ENCODE measurements at regions not wholly inside any gene's neighbourhood (a gene's known extent, or its start where the extent isn't known, plus 50 kb on each side); places are given as distances from the start of the nearest gene placed in this dataset.

GRCh38 chr4:10773010-10773409 is 88.4 kb upstream of the CLNK start:
- no peaks in the 10 kb centered on the region for H3K36me3 ChIP-seq (ENCODE audit: control insufficient read depth in 3 of 3, insufficient read depth in 3 of 3, low read length in 3 of 3)
- no peaks in the 10 kb centered on the region for H3K27me3 ChIP-seq (ENCODE audit: control insufficient read depth in 3 of 3, insufficient read depth in 3 of 3, low read length in 3 of 3)
- no peaks in the 10 kb centered on the region for H3K4me1 ChIP-seq (ENCODE audit: control insufficient read depth in 3 of 3, insufficient read depth in 3 of 3, low read length in 3 of 3)
- H3K4me3 ChIP-seq (ENCODE audit: low read length in 3 of 3): no peak overlapping the region
- no peak overlapping the region for H3K27ac ChIP-seq (ENCODE audit: low read depth, low read length)
- no peaks in the 10 kb centered on the region for H3K9me3 ChIP-seq (ENCODE audit: control insufficient read depth in 3 of 3, low read length in 3 of 3)
- no peak overlapping the region for H3K9ac ChIP-seq (ENCODE audit: low read depth in 1 of 3, low read length in 3 of 3)

GRCh38 chr4:10765386-10765785 is 80.8 kb upstream of the CLNK start:
- Histone ChIP-seq H3K9ac (ENCODE audit: low read depth in 1 of 3, low read length in 3 of 3) (no peak overlapping the region), H3K4me1 (ENCODE audit: control insufficient read depth in 3 of 3, insufficient read depth in 3 of 3, low read length in 3 of 3) (no peaks in the 10 kb centered on the region), H3K27me3 (ENCODE audit: control insufficient read depth in 3 of 3, insufficient read depth in 3 of 3, low read length in 3 of 3) (no peaks in the 10 kb centered on the region)

GRCh38 chr4:10762561-10762960 is 78.0 kb upstream of the CLNK start:
- Histone ChIP-seq H3K36me3 (ENCODE audit: control insufficient read depth in 3 of 3, insufficient read depth in 3 of 3, low read length in 3 of 3) (no peaks in the 10 kb centered on the region), H3K9ac (ENCODE audit: low read depth in 1 of 3, low read length in 3 of 3) (no peak overlapping the region), H3K9me3 (ENCODE audit: control insufficient read depth in 3 of 3, low read length in 3 of 3) (no peaks in the 10 kb centered on the region), H3K27ac (ENCODE audit: low read depth, low read length) (no peak overlapping the region), H3K4me3 (ENCODE audit: low read length in 3 of 3) (no peak overlapping the region), H3K27me3 (ENCODE audit: control insufficient read depth in 3 of 3, insufficient read depth in 3 of 3, low read length in 3 of 3) (no peaks in the 10 kb centered on the region), H3K4me1 (ENCODE audit: control insufficient read depth in 3 of 3, insufficient read depth in 3 of 3, low read length in 3 of 3) (no peaks in the 10 kb centered on the region)

More at GRCh38 chr4:10765386-10765785, 80.8 kb upstream of the CLNK start:
- no peaks in the 10 kb centered on the region for H3K36me3 ChIP-seq (ENCODE audit: control insufficient read depth in 3 of 3, insufficient read depth in 3 of 3, low read length in 3 of 3)
- no peak overlapping the region for H3K4me3 ChIP-seq (ENCODE audit: low read length in 3 of 3)
- no peak overlapping the region for H3K27ac ChIP-seq (ENCODE audit: low read depth, low read length)
- H3K9me3 ChIP-seq (ENCODE audit: control insufficient read depth in 3 of 3, low read length in 3 of 3): no peaks in the 10 kb centered on the region

GRCh38 chr4:10761903-10762302 is 77.3 kb upstream of the CLNK start:
- H3K27me3 ChIP-seq (ENCODE audit: control insufficient read depth in 3 of 3, insufficient read depth in 3 of 3, low read length in 3 of 3): no peaks in the 10 kb centered on the region
- no peaks in the 10 kb centered on the region for H3K4me1 ChIP-seq (ENCODE audit: control insufficient read depth in 3 of 3, insufficient read depth in 3 of 3, low read length in 3 of 3)
- no peaks in the 10 kb centered on the region for H3K9me3 ChIP-seq (ENCODE audit: control insufficient read depth in 3 of 3, low read length in 3 of 3)
- H3K36me3 ChIP-seq (ENCODE audit: control insufficient read depth in 3 of 3, insufficient read depth in 3 of 3, low read length in 3 of 3): no peaks in the 10 kb centered on the region
- H3K4me3 ChIP-seq (ENCODE audit: low read length in 3 of 3): no peak overlapping the region
- no peak overlapping the region for H3K27ac ChIP-seq (ENCODE audit: low read depth, low read length)
- no peak overlapping the region for H3K9ac ChIP-seq (ENCODE audit: low read depth in 1 of 3, low read length in 3 of 3)

GRCh38 chr4:10760086-10760485 is 75.5 kb upstream of the CLNK start:
- H3K9me3 ChIP-seq (ENCODE audit: control insufficient read depth in 3 of 3, low read length in 3 of 3): no peaks in the 10 kb centered on the region
- no peaks in the 10 kb centered on the region for H3K27me3 ChIP-seq (ENCODE audit: control insufficient read depth in 3 of 3, insufficient read depth in 3 of 3, low read length in 3 of 3)
- no peak overlapping the region for H3K9ac ChIP-seq (ENCODE audit: low read depth in 1 of 3, low read length in 3 of 3)
- no peaks in the 10 kb centered on the region for H3K4me1 ChIP-seq (ENCODE audit: control insufficient read depth in 3 of 3, insufficient read depth in 3 of 3, low read length in 3 of 3)
- no peaks in the 10 kb centered on the region for H3K36me3 ChIP-seq (ENCODE audit: control insufficient read depth in 3 of 3, insufficient read depth in 3 of 3, low read length in 3 of 3)
- no peak overlapping the region for H3K27ac ChIP-seq (ENCODE audit: low read depth, low read length)
- H3K4me3 ChIP-seq (ENCODE audit: low read length in 3 of 3): no peak overlapping the region

- Histone ChIP-seq H3K4me3 (ENCODE audit: low read length in 3 of 3) (no peak overlapping the region), H3K36me3 (ENCODE audit: control insufficient read depth in 3 of 3, insufficient read depth in 3 of 3, low read length in 3 of 3) (no peaks in the 10 kb centered on the region), H3K4me1 (ENCODE audit: control insufficient read depth in 3 of 3, insufficient read depth in 3 of 3, low read length in 3 of 3) (no peaks in the 10 kb centered on the region)
Measured at GRCh38 chr4:10758906-10759305, 74.3 kb upstream of the CLNK start.

GRCh38 chr4:10753856-10754402 is 69.4 kb upstream of the CLNK start:
- Histone ChIP-seq H3K27me3 (ENCODE audit: control insufficient read depth in 3 of 3, insufficient read depth in 3 of 3, low read length in 3 of 3) (no peaks in the 10 kb centered on the region), H3K4me1 (ENCODE audit: control insufficient read depth in 3 of 3, insufficient read depth in 3 of 3, low read length in 3 of 3) (no peaks in the 10 kb centered on the region), H3K4me3 (ENCODE audit: low read length in 3 of 3) (no peak overlapping the region), H3K9ac (ENCODE audit: low read depth in 1 of 3, low read length in 3 of 3) (no peak overlapping the region), H3K9me3 (ENCODE audit: control insufficient read depth in 3 of 3, low read length in 3 of 3) (no peaks in the 10 kb centered on the region), H3K27ac (ENCODE audit: low read depth, low read length) (no peak overlapping the region), H3K36me3 (ENCODE audit: control insufficient read depth in 3 of 3, insufficient read depth in 3 of 3, low read length in 3 of 3) (no peaks in the 10 kb centered on the region)

More at GRCh38 chr4:10758906-10759305, 74.3 kb upstream of the CLNK start:
- Histone ChIP-seq H3K27me3 (ENCODE audit: control insufficient read depth in 3 of 3, insufficient read depth in 3 of 3, low read length in 3 of 3) (no peaks in the 10 kb centered on the region), H3K27ac (ENCODE audit: low read depth, low read length) (no peak overlapping the region), H3K9ac (ENCODE audit: low read depth in 1 of 3, low read length in 3 of 3) (no peak overlapping the region), H3K9me3 (ENCODE audit: control insufficient read depth in 3 of 3, low read length in 3 of 3) (no peaks in the 10 kb centered on the region)

- Histone ChIP-seq H3K4me3 (ENCODE audit: low read length in 3 of 3) (no peak overlapping the region), H3K9me3 (ENCODE audit: control insufficient read depth in 3 of 3, low read length in 3 of 3) (no peaks in the 10 kb centered on the region), H3K9ac (ENCODE audit: low read depth in 1 of 3, low read length in 3 of 3) (no peak overlapping the region), H3K27ac (ENCODE audit: low read depth, low read length) (no peak overlapping the region), H3K36me3 (ENCODE audit: control insufficient read depth in 3 of 3, insufficient read depth in 3 of 3, low read length in 3 of 3) (no peaks in the 10 kb centered on the region), H3K4me1 (ENCODE audit: control insufficient read depth in 3 of 3, insufficient read depth in 3 of 3, low read length in 3 of 3) (no peaks in the 10 kb centered on the region), H3K27me3 (ENCODE audit: control insufficient read depth in 3 of 3, insufficient read depth in 3 of 3, low read length in 3 of 3) (no peaks in the 10 kb centered on the region)
Measured at GRCh38 chr4:10753336-10753735, 68.8 kb upstream of the CLNK start.

GRCh38 chr4:10750714-10751113 is 66.1 kb upstream of the CLNK start:
- no peak overlapping the region for H3K27ac ChIP-seq (ENCODE audit: low read depth, low read length)
- no peaks in the 10 kb centered on the region for H3K36me3 ChIP-seq (ENCODE audit: control insufficient read depth in 3 of 3, insufficient read depth in 3 of 3, low read length in 3 of 3)

GRCh38 chr4:10747186-10747585 is 62.6 kb upstream of the CLNK start:
- H3K9me3 ChIP-seq (ENCODE audit: control insufficient read depth in 3 of 3, low read length in 3 of 3): no peaks in the 10 kb centered on the region
- H3K27ac ChIP-seq (ENCODE audit: low read depth, low read length): peak overlapping the region; percentile 9
- no peak overlapping the region for H3K4me3 ChIP-seq (ENCODE audit: low read length in 3 of 3)
- H3K9ac ChIP-seq (ENCODE audit: low read depth in 1 of 3, low read length in 3 of 3): no peak overlapping the region
- H3K27me3 ChIP-seq (ENCODE audit: control insufficient read depth in 3 of 3, insufficient read depth in 3 of 3, low read length in 3 of 3): no peaks in the 10 kb centered on the region
- no peaks in the 10 kb centered on the region for H3K4me1 ChIP-seq (ENCODE audit: control insufficient read depth in 3 of 3, insufficient read depth in 3 of 3, low read length in 3 of 3)
- H3K36me3 ChIP-seq (ENCODE audit: control insufficient read depth in 3 of 3, insufficient read depth in 3 of 3, low read length in 3 of 3): no peaks in the 10 kb centered on the region

More at GRCh38 chr4:10750714-10751113, 66.1 kb upstream of the CLNK start:
- H3K9ac ChIP-seq (ENCODE audit: low read depth in 1 of 3, low read length in 3 of 3): no peak overlapping the region
- H3K4me3 ChIP-seq (ENCODE audit: low read length in 3 of 3): no peak overlapping the region
- no peaks in the 10 kb centered on the region for H3K27me3 ChIP-seq (ENCODE audit: control insufficient read depth in 3 of 3, insufficient read depth in 3 of 3, low read length in 3 of 3)
- no peaks in the 10 kb centered on the region for H3K9me3 ChIP-seq (ENCODE audit: control insufficient read depth in 3 of 3, low read length in 3 of 3)
- H3K4me1 ChIP-seq (ENCODE audit: control insufficient read depth in 3 of 3, insufficient read depth in 3 of 3, low read length in 3 of 3): no peaks in the 10 kb centered on the region

Measured in skeletal muscle tissue (tissue), 3 donors.